NK-92 treated with Interleukin-12 subunit alpha and Interleukin-12 subunit beta, amount 100 ng/mL, for 24 hours (cell line): ENCODE measurements at regions not wholly inside any gene's neighbourhood (a gene's known extent, or its start where the extent isn't known, plus 50 kb on each side); places are given as distances from the start of the nearest gene placed in this dataset.
A peak's percentile ranks its signal among the peaks of the same experiment; 100 is the strongest.
"Not testable (repeated sequence)": the region's sequence is repeated elsewhere in the genome, so short reads cannot be mapped to it uniquely, and the experiment has no call there.

Source experiments
- DNase-seq: peaks from one replicate; lab custom pipeline; 2025; lab: John Stamatoyannopoulos, UW

GRCh38 chr1:221262677-221263076, 383.4 kb downstream of the HLX start:
- DNase-seq: not testable (repeated sequence)

GRCh38 chr1:221263831-221264767, 384.9 kb downstream of the HLX start:
- peak; percentile 13 for DNase-seq

- no peak for DNase-seq
Measured at GRCh38 chr1:221264848-221265247, 385.6 kb downstream of the HLX start.

GRCh38 chr1:221268295-221268694, 389.1 kb downstream of the HLX start:
- no peak for DNase-seq

GRCh38 chr1:221271701-221272100, 392.5 kb downstream of the HLX start:
- no peak for DNase-seq

- no peak for DNase-seq
Measured at GRCh38 chr1:221272940-221273339, 393.7 kb downstream of the HLX start.

- DNase-seq: no peak
Measured at GRCh38 chr1:221274373-221274772, 395.1 kb downstream of the HLX start.

GRCh38 chr1:221276896-221277409, 397.7 kb downstream of the HLX start:
- no peak for DNase-seq

- DNase-seq: no peak
Measured at GRCh38 chr1:221279146-221279545, 399.9 kb downstream of the HLX start.

GRCh38 chr1:221283532-221283931, 404.3 kb downstream of the HLX start:
- DNase-seq: no peak

- DNase-seq: no peak
Measured at GRCh38 chr1:221284028-221284427, 404.8 kb downstream of the HLX start.

- not testable (repeated sequence) for DNase-seq
Measured at GRCh38 chr1:221284991-221285390, 405.7 kb downstream of the HLX start.

GRCh38 chr1:221285458-221286210, 406.4 kb downstream of the HLX start:
- DNase-seq: not testable (repeated sequence)

- no peak for DNase-seq
Measured at GRCh38 chr1:221286399-221286798, 407.2 kb downstream of the HLX start.

- no peak for DNase-seq
Measured at GRCh38 chr1:221289103-221289502, 409.9 kb downstream of the HLX start.

GRCh38 chr1:221290669-221291068, 411.4 kb downstream of the HLX start:
- DNase-seq: no peak

- no peak for DNase-seq
Measured at GRCh38 chr1:221291113-221291512, 411.9 kb downstream of the HLX start.

- DNase-seq: no peak
Measured at GRCh38 chr1:221292652-221293051, 413.4 kb downstream of the HLX start.

- peak; percentile 17 for DNase-seq
Measured at GRCh38 chr1:221294242-221294641, 415.0 kb downstream of the HLX start.

GRCh38 chr1:221302357-221302756, 423.1 kb downstream of the HLX start:
- DNase-seq: no peak

- no peak for DNase-seq
Measured at GRCh38 chr1:221302810-221303209, 423.6 kb downstream of the HLX start.

GRCh38 chr1:221303623-221304022, 424.4 kb downstream of the HLX start:
- no peak for DNase-seq

- DNase-seq: no peak
Measured at GRCh38 chr1:221306239-221306638, 427.0 kb downstream of the HLX start.
